ENCODE measurements at regions not wholly inside any gene's neighbourhood (a gene's known extent, or its start where the extent isn't known, plus 50 kb on each side); places are given as distances from the start of the nearest gene placed in this dataset.

- TF ChIP-seq, protein P1, sequence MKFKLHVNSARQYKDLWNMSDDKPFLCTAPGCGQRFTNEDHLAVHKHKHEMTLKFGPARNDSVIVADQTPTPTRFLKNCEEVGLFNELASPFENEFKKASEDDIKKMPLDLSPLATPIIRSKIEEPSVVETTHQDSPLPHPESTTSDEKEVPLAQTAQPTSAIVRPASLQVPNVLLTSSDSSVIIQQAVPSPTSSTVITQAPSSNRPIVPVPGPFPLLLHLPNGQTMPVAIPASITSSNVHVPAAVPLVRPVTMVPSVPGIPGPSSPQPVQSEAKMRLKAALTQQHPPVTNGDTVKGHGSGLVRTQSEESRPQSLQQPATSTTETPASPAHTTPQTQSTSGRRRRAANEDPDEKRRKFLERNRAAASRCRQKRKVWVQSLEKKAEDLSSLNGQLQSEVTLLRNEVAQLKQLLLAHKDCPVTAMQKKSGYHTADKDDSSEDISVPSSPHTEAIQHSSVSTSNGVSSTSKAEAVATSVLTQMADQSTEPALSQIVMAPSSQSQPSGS (IDR thresholded peaks at IDR 0.05; ENCODE audit: low read length) = no peak
- TF ChIP-seq CTBP2 (IDR thresholded peaks at IDR 0.05; ENCODE audit: borderline replicate concordance, insufficient read depth, insufficient read length, low read length) = no peak
- TF ChIP-seq SRF (IDR thresholded peaks at IDR 0.05; ENCODE audit: low read depth, low read length) = no peak
- no peak for TF ChIP-seq SP2 (IDR thresholded peaks at IDR 0.05; ENCODE audit: low read length)
Measured at GRCh38 chr7:27423290-27423689, 180.7 kb downstream of the EVX1 start (continued).
